ENCODE measurements at regions not wholly inside any gene's neighbourhood (a gene's known extent, or its start where the extent isn't known, plus 50 kb on each side); places are given as distances from the start of the nearest gene placed in this dataset.
A peak's percentile ranks its signal among the peaks of the same experiment; 100 is the strongest.

GRCh38 chr5:112663146-112663545 lies 74.5 kb upstream of the APC start:
- no peak for DNase-seq

DNA sequence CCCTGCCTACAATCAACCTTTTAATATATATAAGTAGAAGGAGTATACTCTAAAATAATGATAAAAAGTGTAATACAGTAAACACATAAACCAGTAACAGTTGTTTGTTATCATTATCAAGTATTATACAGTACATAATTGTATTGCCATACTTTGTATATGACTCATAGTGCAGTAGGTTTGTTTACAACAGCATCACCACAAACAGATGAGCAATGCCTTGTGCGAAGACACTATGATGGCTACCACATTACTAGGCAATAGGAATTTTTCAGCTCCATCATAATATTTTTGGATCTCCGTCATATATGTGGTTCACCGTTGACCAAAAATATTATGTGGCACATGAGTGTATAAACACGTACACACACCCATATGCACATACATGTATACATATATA lies 69.7 kb upstream of the APC start:
- peak; percentile 20 for DNase-seq

DNA sequence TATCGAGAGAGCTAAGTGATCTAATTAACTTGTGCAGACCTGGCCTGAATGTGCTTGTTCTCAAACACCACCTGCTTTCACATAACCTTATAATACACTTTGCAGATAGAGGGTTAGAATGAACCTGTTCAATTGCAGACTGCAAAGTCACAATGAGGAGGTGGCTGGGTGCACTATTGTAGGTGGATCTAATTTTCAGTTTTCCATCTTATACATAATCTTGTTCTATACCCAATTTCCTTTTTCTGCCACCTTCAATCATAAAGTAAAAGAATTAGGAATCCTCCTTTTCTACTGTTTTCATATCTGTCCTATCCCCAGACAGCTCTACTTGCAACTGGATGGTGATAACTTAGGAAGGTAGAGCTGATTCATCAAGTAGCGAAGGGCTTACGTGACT lies 68.8 kb upstream of the APC start:
- DNase-seq, result no peak

- DNase-seq, result no peak
Measured at GRCh38 chr5:112669328-112669963, 68.2 kb upstream of the APC start.

DNA sequence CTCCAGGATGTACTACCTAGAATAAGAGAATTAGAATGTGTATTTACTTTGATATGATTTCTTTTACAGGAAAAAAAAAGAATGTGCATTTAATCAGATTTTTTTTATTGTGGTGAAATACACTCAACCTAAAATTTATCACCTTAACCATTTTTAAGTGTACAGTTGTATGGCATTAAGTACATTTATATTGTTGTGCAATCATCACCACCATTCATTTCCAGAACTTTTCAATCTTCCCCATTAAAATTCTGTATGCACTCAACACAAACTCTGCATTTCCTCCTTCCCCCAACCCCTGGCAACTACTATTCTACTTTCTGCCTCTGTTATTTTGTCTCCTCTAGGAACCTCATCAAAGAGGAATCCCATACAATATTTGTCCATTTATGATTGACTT lies 66.0 kb upstream of the APC start:
- no peak for DNase-seq

GRCh38 chr5:112681481-112681908 lies 56.2 kb upstream of the APC start:
- peak; percentile 55 for DNase-seq

GRCh38 chr5:112682621-112683061 lies 55.0 kb upstream of the APC start:
- DNase-seq, result peak; percentile 83

- no peak for DNase-seq
Measured at GRCh38 chr5:112684121-112684520, 53.6 kb upstream of the APC start.

DNA sequence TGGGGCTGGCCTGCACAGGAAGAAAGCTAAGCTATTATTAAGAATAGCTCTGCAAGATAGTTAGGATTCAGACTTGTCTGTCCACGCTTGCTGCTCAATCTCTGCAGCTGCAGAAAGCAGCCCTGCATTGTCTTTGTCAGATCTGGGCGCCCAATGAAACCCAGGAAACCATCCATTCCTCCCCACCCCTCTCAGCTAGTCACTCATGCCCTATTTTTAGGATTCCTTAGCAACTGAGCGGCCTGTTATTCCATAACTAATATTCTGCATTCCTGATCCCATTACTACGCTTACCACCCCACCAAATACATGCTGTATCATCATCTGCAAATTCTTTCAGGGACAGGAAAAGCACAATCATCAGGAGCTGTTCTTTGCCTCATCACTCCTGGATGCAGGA lies 52.9 kb upstream of the APC start:
- peak; percentile 94 for DNase-seq

DNA sequence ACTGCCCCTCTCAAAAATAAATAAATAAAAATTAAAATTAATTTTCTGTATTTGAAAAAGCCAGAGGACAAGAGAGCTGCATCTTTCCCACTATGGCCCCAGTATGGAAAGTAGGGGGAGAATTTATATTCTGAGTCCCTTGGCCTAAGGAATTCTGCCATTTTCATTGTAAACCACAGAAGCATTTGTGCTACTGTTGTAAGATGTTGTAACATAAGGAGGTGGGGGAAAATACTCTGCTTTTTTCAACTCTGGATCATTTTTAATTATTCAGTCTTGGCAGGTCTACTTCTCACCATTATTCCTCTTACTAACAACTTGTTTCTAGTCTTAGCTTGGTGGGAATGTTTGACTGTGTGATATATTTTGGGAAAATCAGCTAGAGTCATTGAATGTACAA lies 52.3 kb upstream of the APC start:
- peak; percentile 36 for DNase-seq

GRCh38 chr5:112685931-112686330 lies 51.8 kb upstream of the APC start:
- peak; percentile 67 for DNase-seq

DNA sequence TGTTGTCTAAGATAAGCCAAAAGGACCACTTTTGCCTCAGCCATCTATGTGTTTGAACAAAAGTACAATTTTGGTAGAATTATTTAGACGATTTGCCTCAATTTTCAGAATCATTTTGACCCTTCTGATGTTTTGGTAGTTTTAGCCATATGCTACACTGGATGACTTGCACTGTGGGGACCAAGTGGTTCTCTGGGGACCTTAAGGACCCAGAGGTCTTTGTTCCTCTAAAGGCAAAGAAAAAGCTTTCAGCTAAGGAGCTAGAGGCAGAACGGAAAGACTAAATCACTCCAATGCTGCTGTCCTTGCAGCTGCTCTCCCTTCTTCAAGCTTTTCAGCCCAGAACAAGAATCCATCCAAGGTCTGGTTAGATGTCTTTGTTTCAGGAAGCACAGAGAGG lies 51.0 kb upstream of the APC start:
- no peak for DNase-seq

DNA sequence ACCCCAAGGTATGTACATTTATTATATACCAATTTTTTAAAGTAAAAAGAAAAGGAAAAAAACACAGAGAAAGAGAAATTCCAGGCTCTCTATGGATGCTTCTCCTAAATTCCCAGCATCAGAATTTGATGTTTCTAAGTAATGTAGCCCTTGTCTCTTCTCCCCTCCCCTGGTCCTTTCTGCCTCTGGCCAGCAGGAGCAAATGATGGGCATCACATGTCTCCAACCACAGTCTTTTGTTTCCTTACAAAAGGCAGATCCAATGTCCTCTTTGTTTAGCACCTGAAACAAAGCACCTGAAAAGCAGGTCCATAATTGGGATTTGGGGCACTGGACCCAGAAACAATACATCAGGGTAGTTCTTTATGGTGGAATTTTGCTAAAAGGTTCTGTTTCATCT lies 50.4 kb upstream of the APC start:
- DNase-seq, result no peak

Measured in fibroblast of skin of right quadriceps (primary cell).